SK-N-MC (cell line): ENCODE measurements at regions not wholly inside any gene's neighbourhood (a gene's known extent, or its start where the extent isn't known, plus 50 kb on each side); places are given as distances from the start of the nearest gene placed in this dataset.

Experiments used
- EZH2 ChIP-seq: fragments of 200-600 bp; sonication (generic); IDR thresholded peaks from one replicate; pipeline ENCODE4 v1.6.1; 2017; ENCODE audit warnings: antibody characterized with exemption
- POLR2AphosphoS5 ChIP-seq: IDR thresholded peaks from 2 replicates; pipeline ENCODE4 v1.6.1; 2012; ENCODE audit warnings: mild to moderate bottlenecking, low read depth, low read length, borderline replicate concordance

DNA sequence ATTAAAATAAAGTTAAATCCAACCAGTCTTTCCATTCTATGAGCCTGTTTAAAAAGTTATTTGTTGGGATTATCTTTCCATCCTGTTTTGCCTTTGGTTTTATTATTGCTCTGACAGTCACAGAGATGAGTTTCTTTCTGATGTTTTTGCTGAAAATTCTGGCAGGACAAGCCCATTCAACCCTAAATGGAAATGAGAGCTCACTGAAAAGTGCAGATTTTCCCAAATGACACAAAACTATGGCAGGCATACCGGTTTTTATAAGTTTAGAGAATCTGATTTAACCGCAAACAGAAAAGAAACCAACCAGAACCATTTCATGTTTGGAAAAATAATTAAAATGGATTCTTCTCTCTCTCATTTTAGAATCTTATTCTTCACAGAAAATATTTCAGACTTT, 238.1 kb upstream of the SGO1 start:
- TF ChIP-seq POLR2AphosphoS5 (no peak), EZH2 (no peak)
